ENCODE measurements at regions not wholly inside any gene's neighbourhood (a gene's known extent, or its start where the extent isn't known, plus 50 kb on each side); places are given as distances from the start of the nearest gene placed in this dataset.

GRCh38 chr12:92506460-92506859, 196.3 kb upstream of the PLEKHG7 start:
- DNase-seq (ENCODE audit: low spot score) (no peak), ATAC-seq (no peak)
- no peaks in the 10 kb centered on the region; the same call in 2 of the 3 replicates for H3K9me3 Mint-ChIP-seq
- H3K27ac Mint-ChIP-seq = no peak overlapping the region; the same call in 1 of the 2 replicates
- no peaks in the 10 kb centered on the region for H3K79me2 ChIP-seq (replicated peaks; ENCODE audit: insufficient read depth)
- H3K27me3 Mint-ChIP-seq (ENCODE audit: insufficient read depth, low read depth, poor library complexity) = peaks cover 2% of the 10 kb centered on the region
- no peaks in the 10 kb centered on the region for H4K20me1 ChIP-seq (replicated peaks; ENCODE audit: insufficient read depth)
- H3K27me3 ChIP-seq (ENCODE audit: insufficient read depth) = no peaks in the 10 kb centered on the region
- H3K4me3 Mint-ChIP-seq = no peak overlapping the region
- TF ChIP-seq CTCF (conservative IDR thresholded peaks at IDR 0.05; ENCODE audit: low read depth in 2 of 2) (0 out of 4 replicates have a peak, but pooled peaks of 1 of the 2 experiments have one; percentile 11), ZNF114 (CRISPR knock-in tag; IDR thresholded peaks at IDR 0.05) (no peak)
- no peaks in the 10 kb centered on the region for H3K36me3 ChIP-seq (ENCODE audit: insufficient read depth)
- H2AFZ ChIP-seq = peak overlapping the region; percentile 64; the same call in 1 of the 2 replicates
- no peak overlapping the region for H3K4me3 ChIP-seq
- peaks cover 8% of the 10 kb centered on the region; the same call in 1 of the 2 replicates for H3K9me2 ChIP-seq (ENCODE audit: insufficient read depth)
- H3K4me1 ChIP-seq (ENCODE audit: insufficient read depth) = peaks cover 14% of the 10 kb centered on the region; the same call in 1 of the 2 replicates
- H3K27ac ChIP-seq (ENCODE audit: low read depth) = no peak overlapping the region
- no peak overlapping the region for H3K4me2 ChIP-seq
- H3K36me3 Mint-ChIP-seq (ENCODE audit: low read depth) = no peaks in the 10 kb centered on the region
- H3K4me1 Mint-ChIP-seq = peaks cover 29% of the 10 kb centered on the region
- H3F3A ChIP-seq (replicated peaks; ENCODE audit: low read depth) = no peaks in the 10 kb centered on the region

GRCh38 chr12:92505254-92506231, 197.2 kb upstream of the PLEKHG7 start:
- peaks cover 8% of the 10 kb centered on the region; the same call in 1 of the 2 replicates for H3K9me2 ChIP-seq (ENCODE audit: insufficient read depth)
- no peaks in the 10 kb centered on the region for H3K36me3 ChIP-seq (ENCODE audit: insufficient read depth)
- no peaks in the 10 kb centered on the region for H3K27me3 ChIP-seq (ENCODE audit: insufficient read depth)
- H3K79me2 ChIP-seq (replicated peaks; ENCODE audit: insufficient read depth) = no peaks in the 10 kb centered on the region
- H3K4me1 ChIP-seq (ENCODE audit: insufficient read depth) = peaks cover 14% of the 10 kb centered on the region; the same call in 1 of the 2 replicates
- H3K9me3 Mint-ChIP-seq = no peaks in the 10 kb centered on the region; the same call in 2 of the 3 replicates
- H4K20me1 ChIP-seq (replicated peaks; ENCODE audit: insufficient read depth) = no peaks in the 10 kb centered on the region
- ATAC-seq (peak; percentile 62), DNase-seq (ENCODE audit: low spot score) (no peak)
- H2AFZ ChIP-seq = peak overlapping the region; percentile 94
- H3K4me3 Mint-ChIP-seq = no peak overlapping the region; the same call in 2 of the 3 replicates
- H3F3A ChIP-seq (replicated peaks; ENCODE audit: low read depth) = no peaks in the 10 kb centered on the region
- peak overlapping the region; percentile 63 for H3K27ac Mint-ChIP-seq
- H3K4me2 ChIP-seq = no peak overlapping the region
- H3K4me3 ChIP-seq = no peak overlapping the region
- no peak overlapping the region for H3K27ac ChIP-seq (ENCODE audit: low read depth)
- peaks cover 2% of the 10 kb centered on the region for H3K27me3 Mint-ChIP-seq (ENCODE audit: insufficient read depth, low read depth, poor library complexity)
- no peaks in the 10 kb centered on the region for H3K36me3 Mint-ChIP-seq (ENCODE audit: low read depth)
- peaks cover 29% of the 10 kb centered on the region for H3K4me1 Mint-ChIP-seq
- TF ChIP-seq CREB1 (CRISPR knock-in tag; IDR thresholded peaks at IDR 0.05; ENCODE audit: low read depth) = no peak
- no peak for TF ChIP-seq NANOG (IDR thresholded peaks at IDR 0.05; ENCODE audit: borderline replicate concordance)
- no peak for TF ChIP-seq REST (IDR thresholded peaks at IDR 0.05; ENCODE audit: unreplicated experiment)
- TF ChIP-seq ZNF331 (CRISPR knock-in tag; IDR thresholded peaks at IDR 0.05; ENCODE audit: low read depth) = no peak
- no peak for TF ChIP-seq JUNB (IDR thresholded peaks at IDR 0.05; ENCODE audit: unreplicated experiment)
- no peak for TF ChIP-seq ETS1 (IDR thresholded peaks at IDR 0.05)
- TF ChIP-seq POLR2AphosphoS5 (IDR thresholded peaks at IDR 0.05; ENCODE audit: low read depth) = no peak
- TF ChIP-seq ZNF114 (CRISPR knock-in tag; IDR thresholded peaks at IDR 0.05) = no peak
- TF ChIP-seq CTCF (conservative IDR thresholded peaks at IDR 0.05; ENCODE audit: low read depth in 2 of 2) = no peak
- TF ChIP-seq EZH2 (IDR thresholded peaks at IDR 0.05; ENCODE audit: low read depth, unreplicated experiment) = no peak
- no peak for TF ChIP-seq EZH2phosphoT487 (IDR thresholded peaks at IDR 0.05; ENCODE audit: unreplicated experiment)
- TF ChIP-seq STAT1 (IDR thresholded peaks at IDR 0.05; ENCODE audit: unreplicated experiment) = no peak

Measured in GM23338 (cell line).